Loucy (cell line): ENCODE measurements at regions not wholly inside any gene's neighbourhood (a gene's known extent, or its start where the extent isn't known, plus 50 kb on each side); places are given as distances from the start of the nearest gene placed in this dataset.

Experiments
- EZH2phosphoT487 ChIP-seq: fragments of 200-600 bp; IDR thresholded peaks from 2 replicates; pipeline ENCODE4 v1.6.1; 2018; ENCODE audit warnings: antibody characterized with exemption, mild to moderate bottlenecking, moderate library complexity, borderline replicate concordance
- TF ChIP-seq, protein P1 (sequence below): fragments of 200-600 bp; sonication (generic); conservative IDR thresholded peaks from 2 replicates; pipeline ENCODE4 v1.5.1; 2014; ENCODE audit warnings: mild to moderate bottlenecking, antibody characterized with exemption, low read length

GRCh38 chr3:28845006-28845324, 435.9 kb upstream of the RBMS3 start:
- TF ChIP-seq, protein P1, sequence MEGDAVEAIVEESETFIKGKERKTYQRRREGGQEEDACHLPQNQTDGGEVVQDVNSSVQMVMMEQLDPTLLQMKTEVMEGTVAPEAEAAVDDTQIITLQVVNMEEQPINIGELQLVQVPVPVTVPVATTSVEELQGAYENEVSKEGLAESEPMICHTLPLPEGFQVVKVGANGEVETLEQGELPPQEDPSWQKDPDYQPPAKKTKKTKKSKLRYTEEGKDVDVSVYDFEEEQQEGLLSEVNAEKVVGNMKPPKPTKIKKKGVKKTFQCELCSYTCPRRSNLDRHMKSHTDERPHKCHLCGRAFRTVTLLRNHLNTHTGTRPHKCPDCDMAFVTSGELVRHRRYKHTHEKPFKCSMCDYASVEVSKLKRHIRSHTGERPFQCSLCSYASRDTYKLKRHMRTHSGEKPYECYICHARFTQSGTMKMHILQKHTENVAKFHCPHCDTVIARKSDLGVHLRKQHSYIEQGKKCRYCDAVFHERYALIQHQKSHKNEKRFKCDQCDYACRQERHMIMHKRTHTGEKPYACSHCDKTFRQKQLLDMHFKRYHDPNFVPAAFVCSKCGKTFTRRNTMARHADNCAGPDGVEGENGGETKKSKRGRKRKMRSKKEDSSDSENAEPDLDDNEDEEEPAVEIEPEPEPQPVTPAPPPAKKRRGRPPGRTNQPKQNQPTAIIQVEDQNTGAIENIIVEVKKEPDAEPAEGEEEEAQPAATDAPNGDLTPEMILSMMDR = no peak
- TF ChIP-seq EZH2phosphoT487 = no peak
